ENCODE measurements at regions not wholly inside any gene's neighbourhood (a gene's known extent, or its start where the extent isn't known, plus 50 kb on each side); places are given as distances from the start of the nearest gene placed in this dataset.

GRCh38 chr11:92819830-92820229 lies 149.6 kb upstream of the MTNR1B start:
- H3K4me3 ChIP-seq = no peak overlapping the region
- intact Hi-C loops (cut with DNase I) = no loop called here
- no peaks in the 10 kb centered on the region for H3K9me3 ChIP-seq
- H3K4me1 ChIP-seq = no peaks in the 10 kb centered on the region
- 57 to 70% methylated on average over 2 of the region's 2 CpGs for WGBS, 2 donors
- no peaks in the 10 kb centered on the region for H3K36me3 ChIP-seq
- DNase-seq = no peak
- H3K27me3 ChIP-seq = no peaks in the 10 kb centered on the region
- no peak overlapping the region for H3K27ac ChIP-seq
- no peak for TF ChIP-seq POLR2A (IDR thresholded peaks at IDR 0.05)
- TF ChIP-seq CTCF (IDR thresholded peaks at IDR 0.05) = no peak

- intact Hi-C loops (cut with DNase I) = no loop called here
- no peak overlapping the region for H3K4me3 ChIP-seq
- H3K9me3 ChIP-seq = no peaks in the 10 kb centered on the region
- TF ChIP-seq CTCF (IDR thresholded peaks at IDR 0.05) = no peak
- TF ChIP-seq POLR2A (IDR thresholded peaks at IDR 0.05) = no peak
- H3K27ac ChIP-seq = no peak overlapping the region
- no peak for DNase-seq
- H3K36me3 ChIP-seq = no peaks in the 10 kb centered on the region
- H3K4me1 ChIP-seq = peaks cover 0 to under 1% (median 0%) of the 10 kb centered on the region in 3 donors
- H3K27me3 ChIP-seq = no peaks in the 10 kb centered on the region
Observed at GRCh38 chr11:92820860-92821259, 148.6 kb upstream of the MTNR1B start.

- 70 to 77% methylated on average over 3 of the region's 3 CpGs for WGBS, 2 donors
- no peak overlapping the region for H3K4me3 ChIP-seq
Observed at GRCh38 chr11:92822410-92822809, 147.0 kb upstream of the MTNR1B start.

GRCh38 chr11:92826136-92826535 lies 143.3 kb upstream of the MTNR1B start:
- Histone ChIP-seq H3K36me3 (no peaks in the 10 kb centered on the region), H3K27me3 (no peaks in the 10 kb centered on the region), H3K9me3 (no peaks in the 10 kb centered on the region), H3K27ac (no peak overlapping the region), H3K4me1 (peaks cover 0 to 10% (median 3%) of the 10 kb centered on the region in 3 donors), H3K4me3 (no peak overlapping the region)
- 6 to 25% methylated on average over 1 of the region's 1 CpG for WGBS, 2 donors
- TF ChIP-seq POLR2A (IDR thresholded peaks at IDR 0.05) = no peak
- no peak for TF ChIP-seq CTCF (IDR thresholded peaks at IDR 0.05)
- intact Hi-C loops (cut with DNase I) = no loop called here
- DNase-seq = no peak

More at GRCh38 chr11:92822410-92822809, 147.0 kb upstream of the MTNR1B start:
- no peak overlapping the region for H3K27ac ChIP-seq
- no peaks in the 10 kb centered on the region for H3K9me3 ChIP-seq
- peaks cover 0 to 10% (median 3%) of the 10 kb centered on the region in 3 donors for H3K4me1 ChIP-seq
- no peak for DNase-seq
- H3K36me3 ChIP-seq = no peaks in the 10 kb centered on the region
- no peak for TF ChIP-seq CTCF (IDR thresholded peaks at IDR 0.05)
- no peak for TF ChIP-seq POLR2A (IDR thresholded peaks at IDR 0.05)
- intact Hi-C loops (cut with DNase I) = no loop called here
- no peaks in the 10 kb centered on the region for H3K27me3 ChIP-seq

- intact Hi-C loops (cut with DNase I) = no loop called here
- Histone ChIP-seq H3K36me3 (no peaks in the 10 kb centered on the region), H3K9me3 (no peaks in the 10 kb centered on the region), H3K4me1 (peaks cover 0 to 10% (median 3%) of the 10 kb centered on the region in 3 donors), H3K4me3 (no peak overlapping the region), H3K27ac (no peak overlapping the region), H3K27me3 (no peaks in the 10 kb centered on the region)
- WGBS, 2 donors = 14 to 40% methylated on average over 1 of the region's 1 CpG
- TF ChIP-seq POLR2A (IDR thresholded peaks at IDR 0.05) = no peak
- DNase-seq = no peak
Observed at GRCh38 chr11:92826603-92827002, 142.8 kb upstream of the MTNR1B start.

- WGBS, 2 donors = 47 to 61% methylated on average over 2 of the region's 2 CpGs
- Histone ChIP-seq H3K9me3 (no peaks in the 10 kb centered on the region), H3K27ac (no peak overlapping the region), H3K36me3 (no peaks in the 10 kb centered on the region), H3K4me3 (no peak overlapping the region), H3K27me3 (no peaks in the 10 kb centered on the region), H3K4me1 (peaks cover 0 to 10% (median 3%) of the 10 kb centered on the region in 3 donors)
- TF ChIP-seq CTCF (IDR thresholded peaks at IDR 0.05) (no peak), POLR2A (IDR thresholded peaks at IDR 0.05) (no peak)
- intact Hi-C loops (cut with DNase I) = no loop called here
- DNase-seq = no peak
Observed at GRCh38 chr11:92827132-92827531, 142.3 kb upstream of the MTNR1B start.

All from esophagus squamous epithelium (tissue), 5 donors.